Coronary artery (tissue), 2 donors: ENCODE measurements at regions not wholly inside any gene's neighbourhood (a gene's known extent, or its start where the extent isn't known, plus 50 kb on each side); places are given as distances from the start of the nearest gene placed in this dataset.

Experiments used
- DNase-seq: peaks from one replicate; pipeline ENCODE4 v3.0.0-alpha.2; 2017; ENCODE audit warnings: low spot score
- H3K27ac ChIP-seq, 2 donors: fragments of 200-600 bp; sonication (generic); one replicate each; pipeline ENCODE4 v1.5.1; 2016 to 2019
- H3K4me3 ChIP-seq: fragments of 200-600 bp; sonication (generic); 2 replicates; pipeline ENCODE4 v1.5.1; 2016; ENCODE audit warnings: mild to moderate bottlenecking, moderate library complexity
- TF ChIP-seq, protein P1 (sequence below): fragments of 200-600 bp; sonication (generic); IDR thresholded peaks from one replicate; pipeline ENCODE4 v1.5.1; 2019; ENCODE audit warnings: antibody characterized with exemption

DNA sequence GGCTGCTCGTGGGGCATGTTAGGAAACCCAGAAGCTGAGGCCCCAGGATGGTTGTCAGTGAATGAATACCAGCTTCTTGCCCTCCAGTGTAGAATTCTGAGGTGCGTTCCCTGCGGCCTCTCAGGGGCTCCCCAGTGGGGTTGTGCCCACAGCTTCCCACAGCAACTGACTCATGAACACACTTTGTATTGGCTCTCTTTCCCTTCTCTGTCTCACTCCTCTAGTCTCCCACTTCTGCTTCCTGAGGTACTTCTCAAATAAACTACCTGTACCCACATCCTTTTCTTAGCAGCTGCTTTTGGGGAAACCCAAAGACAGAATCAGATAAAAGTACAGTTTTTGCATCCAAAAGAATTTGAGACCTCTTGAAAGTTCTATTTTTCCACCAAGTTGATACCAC is 107.7 kb upstream of the JAG1 start:
- no peak for DNase-seq
- TF ChIP-seq, protein P1, sequence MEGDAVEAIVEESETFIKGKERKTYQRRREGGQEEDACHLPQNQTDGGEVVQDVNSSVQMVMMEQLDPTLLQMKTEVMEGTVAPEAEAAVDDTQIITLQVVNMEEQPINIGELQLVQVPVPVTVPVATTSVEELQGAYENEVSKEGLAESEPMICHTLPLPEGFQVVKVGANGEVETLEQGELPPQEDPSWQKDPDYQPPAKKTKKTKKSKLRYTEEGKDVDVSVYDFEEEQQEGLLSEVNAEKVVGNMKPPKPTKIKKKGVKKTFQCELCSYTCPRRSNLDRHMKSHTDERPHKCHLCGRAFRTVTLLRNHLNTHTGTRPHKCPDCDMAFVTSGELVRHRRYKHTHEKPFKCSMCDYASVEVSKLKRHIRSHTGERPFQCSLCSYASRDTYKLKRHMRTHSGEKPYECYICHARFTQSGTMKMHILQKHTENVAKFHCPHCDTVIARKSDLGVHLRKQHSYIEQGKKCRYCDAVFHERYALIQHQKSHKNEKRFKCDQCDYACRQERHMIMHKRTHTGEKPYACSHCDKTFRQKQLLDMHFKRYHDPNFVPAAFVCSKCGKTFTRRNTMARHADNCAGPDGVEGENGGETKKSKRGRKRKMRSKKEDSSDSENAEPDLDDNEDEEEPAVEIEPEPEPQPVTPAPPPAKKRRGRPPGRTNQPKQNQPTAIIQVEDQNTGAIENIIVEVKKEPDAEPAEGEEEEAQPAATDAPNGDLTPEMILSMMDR, result no peak
- Histone ChIP-seq H3K27ac (no peak overlapping the region), H3K4me3 (no peak overlapping the region)

GRCh38 chr20:10783707-10784553 is 110.1 kb upstream of the JAG1 start:
- Histone ChIP-seq H3K4me3 (no peak overlapping the region), H3K27ac (no peak overlapping the region)
- TF ChIP-seq, protein P1, result no peak
- no peak for DNase-seq

- Histone ChIP-seq H3K4me3 (no peak overlapping the region), H3K27ac (no peak overlapping the region)
- TF ChIP-seq, protein P1, result no peak
- no peak for DNase-seq
Observed at GRCh38 chr20:10784554-10785183, 110.9 kb upstream of the JAG1 start.

GRCh38 chr20:10786678-10787077 is 112.9 kb upstream of the JAG1 start:
- Histone ChIP-seq H3K4me3 (no peak overlapping the region), H3K27ac (no peak overlapping the region)
- no peak for DNase-seq
- TF ChIP-seq, protein P1, result no peak

DNA sequence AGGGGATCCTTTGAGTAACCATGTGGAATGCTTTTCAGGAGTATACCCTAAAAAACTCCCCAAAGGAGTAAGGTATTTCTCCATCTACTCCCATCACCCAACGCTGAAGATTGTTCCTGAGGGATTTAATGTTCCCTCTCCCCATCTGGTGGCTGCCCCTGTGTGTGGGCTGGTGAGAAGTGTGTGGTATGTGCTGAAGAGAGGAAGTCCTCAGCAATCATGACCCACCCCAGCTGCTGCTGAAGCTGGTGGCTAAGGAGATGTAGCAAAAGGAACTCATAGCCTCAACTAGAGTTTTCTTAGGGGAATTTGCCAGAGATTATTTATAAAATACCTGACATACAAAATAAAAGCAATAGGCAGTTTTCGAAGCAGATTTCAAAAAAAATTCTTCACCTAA is 114.3 kb upstream of the JAG1 start:
- DNase-seq, result no peak
- H3K27ac ChIP-seq, result no peak overlapping the region
- H3K4me3 ChIP-seq, result no peak overlapping the region
- TF ChIP-seq, protein P1, result no peak

- Histone ChIP-seq H3K4me3 (no peak overlapping the region), H3K27ac (no peak overlapping the region)
- TF ChIP-seq, protein P1, result no peak
- DNase-seq, result no peak
Observed at GRCh38 chr20:10788877-10789276, 115.1 kb upstream of the JAG1 start.

GRCh38 chr20:10789386-10789785 is 115.6 kb upstream of the JAG1 start:
- Histone ChIP-seq H3K4me3 (no peak overlapping the region), H3K27ac (no peak overlapping the region)
- TF ChIP-seq, protein P1, result no peak
- no peak for DNase-seq
